NCI-H2171 treated with DMSO at 0.1 percent for 48 hours (cell line): ENCODE measurements at regions not wholly inside any gene's neighbourhood (a gene's known extent, or its start where the extent isn't known, plus 50 kb on each side); places are given as distances from the start of the nearest gene placed in this dataset.

ENCODE experiments used
- DNase-seq: peaks from one replicate; lab custom pipeline; 2025; lab: John Stamatoyannopoulos, UW

GRCh38 chr7:20945451-20945850 is 158.8 kb upstream of the SP8 start:
- no peak for DNase-seq

GRCh38 chr7:20952916-20953315 is 166.2 kb upstream of the SP8 start:
- DNase-seq, result no peak

GRCh38 chr7:20954711-20955619 is 168.3 kb upstream of the SP8 start:
- DNase-seq, result no peak

GRCh38 chr7:20958572-20958971 is 171.9 kb upstream of the SP8 start:
- DNase-seq, result peak; percentile 66

GRCh38 chr7:20959281-20959680 is 172.6 kb upstream of the SP8 start:
- DNase-seq, result no peak

GRCh38 chr7:20963556-20964280 is 177.0 kb upstream of the SP8 start:
- no peak for DNase-seq

GRCh38 chr7:20964281-20964918 is 177.7 kb upstream of the SP8 start:
- DNase-seq, result no peak

- no peak for DNase-seq
Observed at GRCh38 chr7:20971219-20971618, 184.5 kb upstream of the SP8 start.

- no peak for DNase-seq
Observed at GRCh38 chr7:20980232-20980631, 193.5 kb upstream of the SP8 start.

GRCh38 chr7:20980668-20981264 is 194.1 kb upstream of the SP8 start:
- DNase-seq, result no peak

GRCh38 chr7:20988340-20988739 is 201.7 kb upstream of the SP8 start:
- no peak for DNase-seq

GRCh38 chr7:20991544-20991943 is 204.9 kb upstream of the SP8 start:
- no peak for DNase-seq

GRCh38 chr7:20993693-20994092 is 207.0 kb upstream of the SP8 start:
- no peak for DNase-seq

GRCh38 chr7:20998309-20998708 is 211.6 kb upstream of the SP8 start:
- DNase-seq, result no peak

- DNase-seq, result no peak
Observed at GRCh38 chr7:21011153-21011552, 224.5 kb upstream of the SP8 start.

- DNase-seq, result no peak
Observed at GRCh38 chr7:21013765-21014539, 227.3 kb upstream of the SP8 start.

- no peak for DNase-seq
Observed at GRCh38 chr7:21020667-21021066, 234.0 kb upstream of the SP8 start.

- DNase-seq, result no peak
Observed at GRCh38 chr7:21023841-21024484, 237.3 kb upstream of the SP8 start.

- DNase-seq, result no peak
Observed at GRCh38 chr7:21024485-21024867, 237.8 kb upstream of the SP8 start.

GRCh38 chr7:21028186-21028585 is 241.5 kb upstream of the SP8 start:
- no peak for DNase-seq

- DNase-seq, result no peak
Observed at GRCh38 chr7:21028599-21028998, 241.9 kb upstream of the SP8 start.
